ENCODE measurements at regions not wholly inside any gene's neighbourhood (a gene's known extent, or its start where the extent isn't known, plus 50 kb on each side); places are given as distances from the start of the nearest gene placed in this dataset.
"Not testable (repeated sequence)": the region's sequence is repeated elsewhere in the genome, so short reads cannot be mapped to it uniquely, and the experiment has no call there.

DNA sequence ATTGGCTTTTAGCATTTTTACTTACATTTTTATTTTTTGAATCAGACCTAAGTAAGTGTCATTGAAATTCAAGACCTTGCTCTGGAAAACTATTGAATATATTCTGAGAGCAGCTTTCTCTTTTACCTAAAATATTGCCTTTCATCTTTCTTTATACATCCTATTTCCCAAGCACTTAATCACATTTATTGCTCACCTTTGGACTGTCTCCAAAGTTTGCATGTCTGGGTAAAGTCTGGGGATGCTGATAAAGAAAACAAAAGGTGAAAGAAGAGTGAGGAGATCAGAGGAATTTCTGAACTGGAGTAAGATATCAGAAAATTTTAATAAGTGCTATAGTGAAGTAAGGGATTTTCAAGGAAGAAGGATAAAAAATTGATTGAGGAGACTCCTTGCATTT is 308.5 kb upstream of the AADAT start:
- no peak overlapping the region for H3K4me3 ChIP-seq (ENCODE audit: low read length)
- no peak for TF ChIP-seq ZNF274 (IDR thresholded peaks at IDR 0.05; ENCODE audit: low read depth, low read length)

- TF ChIP-seq ZNF274 (IDR thresholded peaks at IDR 0.05; ENCODE audit: low read depth, low read length): no peak
- H3K4me3 ChIP-seq (ENCODE audit: low read length): no peak overlapping the region
Measured at GRCh38 chr4:170395773-170396172, 306.0 kb upstream of the AADAT start.

DNA sequence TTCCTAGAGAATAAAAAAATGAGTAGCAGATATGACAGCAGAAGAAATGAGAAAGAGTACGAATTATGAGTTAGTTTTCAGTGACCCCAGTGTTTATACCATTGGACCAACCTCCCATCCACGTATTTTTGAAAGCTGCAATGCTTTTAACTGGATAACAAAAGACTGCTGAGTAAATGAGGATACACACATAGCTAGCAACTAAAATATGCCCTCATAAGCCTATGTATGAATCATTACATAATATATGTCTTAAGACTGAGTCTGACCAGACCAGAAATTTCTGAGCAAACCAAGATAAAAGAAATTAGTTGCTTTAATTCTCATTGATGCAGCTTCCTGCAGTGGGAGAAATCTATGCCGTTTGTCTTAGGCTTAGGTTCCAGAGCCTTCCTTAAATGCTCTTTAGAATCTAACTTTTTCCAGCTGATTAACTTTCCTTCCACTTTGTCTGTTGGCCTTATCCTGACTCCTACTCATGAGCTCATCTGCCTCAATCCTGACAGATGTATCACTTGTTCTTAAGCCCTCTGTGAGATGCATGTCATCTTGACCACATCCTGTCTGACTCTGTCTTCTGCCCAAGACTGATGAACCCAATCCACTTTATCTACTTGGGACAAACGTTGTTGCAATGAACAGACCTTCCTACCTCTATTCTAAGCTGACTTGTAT is 301.4 kb upstream of the AADAT start:
- TF ChIP-seq ZNF274 (IDR thresholded peaks at IDR 0.05; ENCODE audit: low read depth, low read length): no peak
- H3K4me3 ChIP-seq (ENCODE audit: low read length): no peak overlapping the region

- no peak overlapping the region for H3K4me3 ChIP-seq (ENCODE audit: low read length)
- TF ChIP-seq ZNF274 (IDR thresholded peaks at IDR 0.05; ENCODE audit: low read depth, low read length): no peak
Measured at GRCh38 chr4:170389411-170389810, 299.7 kb upstream of the AADAT start.

DNA sequence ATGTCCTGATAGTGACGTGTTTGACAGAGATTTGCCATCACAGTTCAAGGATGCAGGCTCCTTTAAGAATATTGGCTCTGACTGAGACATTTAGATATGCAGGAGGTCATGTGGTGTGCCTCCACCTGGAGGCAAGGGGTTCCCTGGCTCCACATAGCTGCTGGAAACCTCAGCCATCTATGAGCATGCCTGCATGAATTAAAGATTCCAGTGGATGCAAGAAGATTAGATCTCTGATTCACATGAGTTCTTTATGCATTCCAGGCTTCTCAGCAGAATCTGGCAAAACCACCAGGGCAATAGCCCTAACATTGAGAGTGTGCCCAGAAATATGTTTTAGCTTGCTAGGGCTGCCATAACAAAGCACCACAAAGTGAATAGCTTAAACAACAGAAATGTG is 298.5 kb upstream of the AADAT start:
- no peak overlapping the region for H3K4me3 ChIP-seq (ENCODE audit: low read length)
- TF ChIP-seq ZNF274 (IDR thresholded peaks at IDR 0.05; ENCODE audit: low read depth, low read length): no peak

- no peak overlapping the region for H3K4me3 ChIP-seq (ENCODE audit: low read length)
Measured at GRCh38 chr4:170386971-170387370, 297.2 kb upstream of the AADAT start.

DNA sequence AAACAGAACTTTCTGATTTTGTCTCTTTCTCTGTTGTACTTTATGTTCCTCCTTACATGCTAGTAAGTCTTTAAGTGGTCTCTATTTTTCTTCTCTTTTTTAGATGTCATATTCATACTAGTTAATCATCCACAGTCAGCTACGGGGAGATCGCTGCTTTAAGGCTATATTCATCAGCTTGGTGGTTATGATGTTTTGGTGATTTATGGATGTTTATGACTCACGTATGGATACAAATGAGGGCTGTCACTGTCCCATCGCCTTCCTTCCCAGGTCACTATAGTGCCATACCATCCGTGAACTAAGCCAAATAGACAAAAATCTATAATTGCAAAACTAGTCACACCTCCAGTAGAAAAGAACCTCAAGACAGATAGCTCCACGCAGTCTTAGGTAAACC is 296.8 kb upstream of the AADAT start:
- no peak for TF ChIP-seq ZNF274 (IDR thresholded peaks at IDR 0.05; ENCODE audit: low read depth, low read length)
- no peak overlapping the region for H3K4me3 ChIP-seq (ENCODE audit: low read length)

More at GRCh38 chr4:170386971-170387370, 297.2 kb upstream of the AADAT start:
- no peak for TF ChIP-seq ZNF274 (IDR thresholded peaks at IDR 0.05; ENCODE audit: low read depth, low read length)

GRCh38 chr4:170374770-170375169 is 285.0 kb upstream of the AADAT start:
- TF ChIP-seq ZNF274 (IDR thresholded peaks at IDR 0.05; ENCODE audit: low read depth, low read length): no peak

GRCh38 chr4:170348945-170349344 is 259.2 kb upstream of the AADAT start:
- H3K4me3 ChIP-seq (ENCODE audit: low read length): no peak overlapping the region
- TF ChIP-seq ZNF274 (IDR thresholded peaks at IDR 0.05; ENCODE audit: low read depth, low read length): no peak

More at GRCh38 chr4:170374770-170375169, 285.0 kb upstream of the AADAT start:
- H3K4me3 ChIP-seq (ENCODE audit: low read length): no peak overlapping the region

GRCh38 chr4:170347191-170347590 is 257.4 kb upstream of the AADAT start:
- not testable (repeated sequence) for H3K4me3 ChIP-seq (ENCODE audit: low read length)

DNA sequence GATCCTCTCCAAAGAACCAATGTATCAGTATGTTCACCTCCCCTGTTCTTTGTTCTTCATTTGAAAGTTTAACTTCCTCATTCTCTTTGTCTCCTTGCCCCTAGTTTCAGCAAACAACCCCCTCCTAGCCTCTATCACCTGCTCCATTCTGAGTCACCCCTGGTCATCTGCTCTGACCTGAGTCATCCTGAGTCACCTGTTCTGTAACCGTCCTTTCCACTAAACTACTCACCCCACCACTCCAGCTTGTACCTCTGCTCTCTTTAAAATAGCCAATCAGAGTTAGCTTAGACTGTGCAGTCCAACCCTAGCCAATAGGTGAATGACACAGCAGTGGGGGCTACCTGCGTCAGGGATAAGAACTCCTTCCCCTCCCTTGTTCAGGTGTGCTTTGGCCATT is 249.8 kb upstream of the AADAT start:
- H3K4me3 ChIP-seq (ENCODE audit: low read length): no peak overlapping the region
- TF ChIP-seq ZNF274 (IDR thresholded peaks at IDR 0.05; ENCODE audit: low read depth, low read length): no peak

DNA sequence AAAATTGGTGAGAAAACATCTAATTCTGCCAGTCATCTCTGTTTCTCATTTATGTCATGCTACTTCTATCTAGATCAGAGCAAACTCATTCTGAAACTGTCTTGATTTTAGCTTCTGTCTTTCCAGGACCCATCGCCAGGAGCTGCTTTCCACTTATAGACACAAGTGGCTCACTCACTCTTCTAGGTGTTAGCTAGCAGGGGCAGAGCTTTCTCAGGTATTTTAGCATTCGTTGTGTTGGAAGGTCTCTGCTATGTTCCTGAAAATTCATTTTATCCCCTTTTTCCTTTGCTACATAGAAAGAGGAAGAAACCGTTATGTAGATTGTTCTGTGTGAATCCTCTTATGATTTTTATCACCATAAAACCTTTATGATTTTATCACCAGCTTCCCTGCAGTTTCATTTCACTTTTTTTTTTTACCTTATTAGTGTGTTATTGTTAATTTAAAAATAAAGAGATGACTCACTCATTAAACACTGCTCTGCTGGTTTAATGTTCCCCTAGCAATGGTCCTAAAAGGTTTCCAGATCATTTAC is 246.6 kb upstream of the AADAT start:
- no peak overlapping the region for H3K4me3 ChIP-seq (ENCODE audit: low read length)
- TF ChIP-seq ZNF274 (IDR thresholded peaks at IDR 0.05; ENCODE audit: low read depth, low read length): no peak

GRCh38 chr4:170325599-170325998 is 235.8 kb upstream of the AADAT start:
- no peak overlapping the region for H3K4me3 ChIP-seq (ENCODE audit: low read length)
- no peak for TF ChIP-seq ZNF274 (IDR thresholded peaks at IDR 0.05; ENCODE audit: low read depth, low read length)

- no peak for TF ChIP-seq ZNF274 (IDR thresholded peaks at IDR 0.05; ENCODE audit: low read depth, low read length)
- H3K4me3 ChIP-seq (ENCODE audit: low read length): no peak overlapping the region
Measured at GRCh38 chr4:170323623-170324022, 233.9 kb upstream of the AADAT start.

DNA sequence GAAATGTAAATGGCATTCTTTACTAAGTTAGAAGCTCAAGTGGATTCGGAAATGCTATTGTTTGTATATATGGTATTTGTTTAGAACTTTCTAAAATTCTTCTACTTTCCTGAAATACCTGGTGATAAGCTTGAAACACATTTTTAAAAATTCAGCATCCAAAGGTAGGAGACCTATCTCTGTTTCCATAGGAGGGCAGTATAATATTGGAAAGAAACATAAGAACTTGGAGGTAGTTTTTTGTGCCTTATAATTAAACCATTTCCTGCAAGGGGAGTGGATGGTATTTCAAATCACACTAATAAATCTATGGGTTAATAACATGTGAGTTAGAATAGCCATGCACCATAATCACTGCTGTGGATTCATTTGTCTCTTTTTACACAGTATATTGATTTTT is 217.4 kb upstream of the AADAT start:
- no peak for TF ChIP-seq ZNF274 (IDR thresholded peaks at IDR 0.05; ENCODE audit: low read depth, low read length)
- H3K4me3 ChIP-seq (ENCODE audit: low read length): no peak overlapping the region

DNA sequence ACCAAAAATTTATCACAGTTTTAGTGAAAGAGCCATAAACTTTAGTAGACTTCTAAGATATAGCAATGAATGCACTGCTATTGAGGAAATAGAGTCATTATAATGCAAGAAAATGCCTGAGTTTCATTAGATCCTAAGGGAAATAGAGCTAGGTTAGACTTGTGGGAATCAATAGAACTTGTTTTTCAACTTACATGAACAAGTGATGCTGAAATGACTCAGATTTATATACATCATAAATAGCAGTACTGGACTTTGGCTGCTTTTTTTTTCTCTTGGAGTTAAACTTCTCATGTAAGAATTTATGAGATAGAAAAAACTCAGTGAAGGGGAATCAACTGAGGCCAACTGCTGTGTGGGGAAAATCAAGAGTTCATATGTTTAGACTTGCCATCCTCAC is 216.5 kb upstream of the AADAT start:
- no peak overlapping the region for H3K4me3 ChIP-seq (ENCODE audit: low read length)
- TF ChIP-seq ZNF274 (IDR thresholded peaks at IDR 0.05; ENCODE audit: low read depth, low read length): no peak

Data from GM08714 (cell line).